Activated naive CD4-positive, alpha-beta T cell treated with anti-CD3 and anti-CD28 coated beads for 36 hours (primary cell): ENCODE measurements at regions not wholly inside any gene's neighbourhood (a gene's known extent, or its start where the extent isn't known, plus 50 kb on each side); places are given as distances from the start of the nearest gene placed in this dataset.

Source experiments
- CTCF ChIA-PET: fragments of 350-600 bp; sonication (Branson Sonifier 250); formaldehyde crosslinking; loops from one replicate; lab custom pipeline; 2021; ENCODE audit warnings: antibody characterized with exemption; lab: Charles Lee
- DNase-seq: peaks from one replicate; pipeline ENCODE4 v3.0.0-alpha.2; 2020
- H3K27ac Mint-ChIP-seq: one replicate; pipeline ENCODE4 v1.8.0; 2021; ENCODE audit warnings: mild to moderate bottlenecking, mixed read lengths
- H3K27me3 Mint-ChIP-seq: one replicate; pipeline ENCODE4 v1.8.0; 2021; ENCODE audit warnings: low read depth, mixed read lengths
- H3K36me3 Mint-ChIP-seq: one replicate; pipeline ENCODE4 v1.8.0; 2021; ENCODE audit warnings: low read depth, mixed read lengths
- H3K4me1 Mint-ChIP-seq: one replicate; pipeline ENCODE4 v1.8.0; 2021; ENCODE audit warnings: low read depth, mixed read lengths
- H3K4me3 Mint-ChIP-seq: one replicate; pipeline ENCODE4 v1.8.0; 2021; ENCODE audit warnings: mild to moderate bottlenecking, moderate library complexity, mixed read lengths
- H3K9me3 Mint-ChIP-seq: one replicate; pipeline ENCODE4 v1.8.0; 2021; ENCODE audit warnings: mixed read lengths
- intact Hi-C: fragments of 100-400 bp; cut with micrococcal nuclease; formaldehyde crosslinking; loops from one replicate; pipeline ENCODE4 v1.15.1; 2023

GRCh38 chr2:41907141-41907540 is 140.7 kb upstream of the PKDCC start:
- Mint-ChIP-seq H3K4me3 (no peak overlapping the region), H3K27me3 (peaks cover 19% of the 10 kb centered on the region), H3K4me1 (no peaks in the 10 kb centered on the region), H3K27ac (no peak overlapping the region), H3K9me3 (no peaks in the 10 kb centered on the region), H3K36me3 (no peaks in the 10 kb centered on the region)
- CTCF ChIA-PET, result interaction anchor here (0.9 kb wide), 1 partner anchor 54 kb away, joined by 3 read pairs; no protein-coding TSS in a partner anchor
- no peak for DNase-seq
- intact Hi-C loops, result no loop called here

GRCh38 chr2:41907771-41908207 is 140.0 kb upstream of the PKDCC start:
- H3K4me3 Mint-ChIP-seq, result no peak overlapping the region
- no peak for DNase-seq
- H3K4me1 Mint-ChIP-seq, result no peaks in the 10 kb centered on the region
- no peaks in the 10 kb centered on the region for H3K36me3 Mint-ChIP-seq
- peaks cover 19% of the 10 kb centered on the region for H3K27me3 Mint-ChIP-seq
- intact Hi-C loops, result no loop called here
- CTCF ChIA-PET, result interaction anchor here (0.9 kb wide), 1 partner anchor 55 kb away, joined by 3 read pairs; no protein-coding TSS in a partner anchor
- no peaks in the 10 kb centered on the region for H3K9me3 Mint-ChIP-seq
- no peak overlapping the region for H3K27ac Mint-ChIP-seq

- Mint-ChIP-seq H3K4me1 (no peaks in the 10 kb centered on the region), H3K4me3 (no peak overlapping the region), H3K27me3 (peaks cover 19% of the 10 kb centered on the region), H3K36me3 (no peaks in the 10 kb centered on the region), H3K27ac (no peak overlapping the region), H3K9me3 (no peaks in the 10 kb centered on the region)
- CTCF ChIA-PET, result interaction anchor here (1.0 kb wide), 1 partner anchor 14 kb away, joined by 4 read pairs; no protein-coding TSS in a partner anchor
- DNase-seq, result no peak
- intact Hi-C loops, result no loop called here
These were observed 139.5 kb upstream of the PKDCC start for GRCh38 chr2:41908349-41908748.

- Mint-ChIP-seq H3K27me3 (peaks cover 16% of the 10 kb centered on the region), H3K4me3 (no peak overlapping the region), H3K4me1 (no peaks in the 10 kb centered on the region), H3K9me3 (no peaks in the 10 kb centered on the region), H3K36me3 (no peaks in the 10 kb centered on the region), H3K27ac (no peak overlapping the region)
- intact Hi-C loops, result no loop called here
- CTCF ChIA-PET, result no interaction called here
- no peak for DNase-seq
These were observed 138.2 kb upstream of the PKDCC start for GRCh38 chr2:41909584-41909983.

GRCh38 chr2:41910126-41910525 is 137.7 kb upstream of the PKDCC start:
- CTCF ChIA-PET, result no interaction called here
- intact Hi-C loops, result no loop called here
- no peak for DNase-seq
- Mint-ChIP-seq H3K27me3 (peaks cover 16% of the 10 kb centered on the region), H3K9me3 (no peaks in the 10 kb centered on the region), H3K36me3 (no peaks in the 10 kb centered on the region), H3K4me3 (no peak overlapping the region), H3K4me1 (no peaks in the 10 kb centered on the region), H3K27ac (no peak overlapping the region)

- CTCF ChIA-PET, result no interaction called here
- Mint-ChIP-seq H3K4me3 (no peak overlapping the region), H3K9me3 (no peaks in the 10 kb centered on the region), H3K4me1 (no peaks in the 10 kb centered on the region), H3K27ac (no peak overlapping the region), H3K36me3 (no peaks in the 10 kb centered on the region), H3K27me3 (peaks cover 14% of the 10 kb centered on the region)
- no peak for DNase-seq
- intact Hi-C loops, result no loop called here
These were observed 136.8 kb upstream of the PKDCC start for GRCh38 chr2:41911033-41911432.

GRCh38 chr2:41912337-41912736 is 135.5 kb upstream of the PKDCC start:
- H3K4me3 Mint-ChIP-seq, result no peak overlapping the region

GRCh38 chr2:41912776-41913175 is 135.0 kb upstream of the PKDCC start:
- Mint-ChIP-seq H3K36me3 (no peaks in the 10 kb centered on the region), H3K4me3 (no peak overlapping the region), H3K9me3 (no peaks in the 10 kb centered on the region), H3K4me1 (no peaks in the 10 kb centered on the region), H3K27ac (no peak overlapping the region), H3K27me3 (peaks cover 6% of the 10 kb centered on the region)
- DNase-seq, result no peak
- CTCF ChIA-PET, result interaction anchor here (0.8 kb wide), 1 partner anchor 35 kb away, joined by 3 read pairs; no protein-coding TSS in a partner anchor
- intact Hi-C loops, result no loop called here

More at GRCh38 chr2:41912337-41912736, 135.5 kb upstream of the PKDCC start:
- intact Hi-C loops, result no loop called here
- Mint-ChIP-seq H3K4me1 (no peaks in the 10 kb centered on the region), H3K27me3 (peaks cover 8% of the 10 kb centered on the region), H3K36me3 (no peaks in the 10 kb centered on the region), H3K9me3 (no peaks in the 10 kb centered on the region), H3K27ac (no peak overlapping the region)
- CTCF ChIA-PET, result interaction anchor here (0.8 kb wide), 1 partner anchor 36 kb away, joined by 3 read pairs; no protein-coding TSS in a partner anchor
- no peak for DNase-seq

- Mint-ChIP-seq H3K36me3 (no peaks in the 10 kb centered on the region), H3K27ac (no peak overlapping the region), H3K4me1 (no peaks in the 10 kb centered on the region), H3K27me3 (peaks cover 6% of the 10 kb centered on the region), H3K4me3 (no peak overlapping the region), H3K9me3 (no peaks in the 10 kb centered on the region)
- CTCF ChIA-PET, result no interaction called here
- no peak for DNase-seq
- intact Hi-C loops, result no loop called here
These were observed 134.5 kb upstream of the PKDCC start for GRCh38 chr2:41913311-41913710.

GRCh38 chr2:41913921-41914609 is 133.8 kb upstream of the PKDCC start:
- DNase-seq, result no peak
- Mint-ChIP-seq H3K27ac (no peak overlapping the region), H3K36me3 (no peaks in the 10 kb centered on the region), H3K27me3 (no peaks in the 10 kb centered on the region), H3K4me1 (no peaks in the 10 kb centered on the region), H3K9me3 (no peaks in the 10 kb centered on the region), H3K4me3 (no peak overlapping the region)
- CTCF ChIA-PET, result no interaction called here
- intact Hi-C loops, result no loop called here

GRCh38 chr2:41914936-41915335 is 132.9 kb upstream of the PKDCC start:
- CTCF ChIA-PET, result no interaction called here
- H3K27ac Mint-ChIP-seq, result no peak overlapping the region
- no peaks in the 10 kb centered on the region for H3K36me3 Mint-ChIP-seq

GRCh38 chr2:41916177-41916576 is 131.6 kb upstream of the PKDCC start:
- no peaks in the 10 kb centered on the region for H3K27me3 Mint-ChIP-seq
- H3K36me3 Mint-ChIP-seq, result no peaks in the 10 kb centered on the region
- H3K9me3 Mint-ChIP-seq, result no peaks in the 10 kb centered on the region
- intact Hi-C loops, result no loop called here
- DNase-seq, result no peak
- H3K27ac Mint-ChIP-seq, result no peak overlapping the region
- H3K4me3 Mint-ChIP-seq, result no peak overlapping the region
- no peaks in the 10 kb centered on the region for H3K4me1 Mint-ChIP-seq
- CTCF ChIA-PET, result no interaction called here

More at GRCh38 chr2:41914936-41915335, 132.9 kb upstream of the PKDCC start:
- intact Hi-C loops, result no loop called here
- H3K9me3 Mint-ChIP-seq, result no peaks in the 10 kb centered on the region
- H3K27me3 Mint-ChIP-seq, result no peaks in the 10 kb centered on the region
- no peak for DNase-seq
- no peaks in the 10 kb centered on the region for H3K4me1 Mint-ChIP-seq
- no peak overlapping the region for H3K4me3 Mint-ChIP-seq

- CTCF ChIA-PET, result no interaction called here
- H3K9me3 Mint-ChIP-seq, result no peaks in the 10 kb centered on the region
- intact Hi-C loops, result no loop called here
- no peak for DNase-seq
- no peaks in the 10 kb centered on the region for H3K27me3 Mint-ChIP-seq
- H3K4me1 Mint-ChIP-seq, result no peaks in the 10 kb centered on the region
- H3K4me3 Mint-ChIP-seq, result no peak overlapping the region
- H3K27ac Mint-ChIP-seq, result no peak overlapping the region
- no peaks in the 10 kb centered on the region for H3K36me3 Mint-ChIP-seq
These were observed 130.2 kb upstream of the PKDCC start for GRCh38 chr2:41917587-41917986.
